ENCODE measurements at regions not wholly inside any gene's neighbourhood (a gene's known extent, or its start where the extent isn't known, plus 50 kb on each side); places are given as distances from the start of the nearest gene placed in this dataset.
"Not testable (repeated sequence)": the region's sequence is repeated elsewhere in the genome, so short reads cannot be mapped to it uniquely, and the experiment has no call there.

DNA sequence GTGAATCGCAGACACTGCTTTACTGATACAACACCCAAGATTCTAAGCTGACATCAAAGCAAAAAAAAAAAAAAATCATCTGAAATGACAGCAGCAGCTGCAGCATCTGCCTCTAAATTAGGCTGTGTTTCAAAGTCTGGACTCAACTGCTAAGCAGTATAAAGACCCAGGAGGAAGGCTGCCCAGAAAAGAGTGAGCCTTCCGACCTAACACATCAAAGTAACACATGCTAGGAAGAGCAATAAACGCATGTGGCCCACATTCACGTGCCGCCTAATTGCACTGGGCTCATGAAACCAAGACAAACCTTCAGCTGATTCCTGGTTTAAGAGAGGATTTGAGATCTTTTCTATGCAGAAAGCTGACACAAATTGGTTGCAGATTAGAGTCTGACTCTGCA, 317.1 kb downstream of the ZIC4 start:
- H3K4me1 ChIP-seq (ENCODE audit: control insufficient read depth in 1 of 2, insufficient read depth in 2 of 2, low read length in 2 of 2) = no peaks in the 10 kb centered on the region
- no peaks in the 10 kb centered on the region for H3K27me3 ChIP-seq (ENCODE audit: insufficient read depth, low read length)
- H3K79me2 ChIP-seq (ENCODE audit: insufficient read depth, low read length) = no peaks in the 10 kb centered on the region
- no peak overlapping the region for H3K27ac ChIP-seq (ENCODE audit: low read depth, low read length)
- no peak overlapping the region for H3K4me2 ChIP-seq (ENCODE audit: low read length)
- H3K36me3 ChIP-seq (ENCODE audit: control insufficient read depth in 1 of 2, insufficient read depth in 2 of 2, low read length in 2 of 2) = no peaks in the 10 kb centered on the region
- H4K20me1 ChIP-seq (ENCODE audit: insufficient read depth) = no peaks in the 10 kb centered on the region
- CTCF ChIA-PET = no interaction called here
- no peaks in the 10 kb centered on the region for H3K9me2 ChIP-seq (ENCODE audit: insufficient read depth)
- POLR2A ChIA-PET = no interaction called here
- ATAC-seq = no peak
- TF ChIP-seq SP1 (IDR thresholded peaks at IDR 0.05; ENCODE audit: low read depth) (no peak), ZNF274 (IDR thresholded peaks at IDR 0.05; ENCODE audit: low read depth, low read length) (no peak), EGR1 (IDR thresholded peaks at IDR 0.05; ENCODE audit: low read depth) (no peak), ZFX (IDR thresholded peaks at IDR 0.05) (no peak), POLR2A (IDR thresholded peaks at IDR 0.05; ENCODE audit: borderline replicate concordance, extremely low read depth, insufficient read depth, insufficient read length) (no peak)
- DNase-seq (ENCODE audit: low read depth, low spot score) = no peak
- no TSS peak for BruUV-seq (replicated peaks)
- H3K9ac ChIP-seq (ENCODE audit: low read length) = no peak overlapping the region
- no peak overlapping the region for H2AFZ ChIP-seq (ENCODE audit: low read depth, low read length, poor library complexity, severe bottlenecking)
- RAD21 ChIA-PET (ENCODE audit: low non-redundant PET in 1 of 2, low total read pairs in 2 of 2, uncharacterized antibody in 2 of 2, unreplicated experiment in 2 of 2) = no interaction called here
- H3K9me3 ChIP-seq (ENCODE audit: control insufficient read depth in 1 of 2, insufficient read depth in 1 of 2, low read depth in 1 of 2, low read length in 2 of 2) = no peaks in the 10 kb centered on the region
- intact Hi-C loops (cut with micrococcal nuclease) = no loop called here
- H3K4me3 ChIP-seq (replicated peaks in 1 of 2; ENCODE audit: low read depth in 1 of 2, low read length in 2 of 2) = no peak overlapping the region

- DNase-seq (ENCODE audit: low read depth, low spot score); H4K20me1 ChIP-seq (ENCODE audit: insufficient read depth); RAD21 ChIA-PET (ENCODE audit: low non-redundant PET in 1 of 2, low total read pairs in 2 of 2, uncharacterized antibody in 2 of 2, unreplicated experiment in 2 of 2); H3K36me3 ChIP-seq (ENCODE audit: control insufficient read depth in 1 of 2, insufficient read depth in 2 of 2, low read length in 2 of 2); H2AFZ ChIP-seq (ENCODE audit: low read depth, low read length, poor library complexity, severe bottlenecking); H3K27ac ChIP-seq (ENCODE audit: low read depth, low read length); H3K9me2 ChIP-seq (ENCODE audit: insufficient read depth); H3K4me2 ChIP-seq (ENCODE audit: low read length); H3K4me3 ChIP-seq (replicated peaks in 1 of 2; ENCODE audit: low read depth in 1 of 2, low read length in 2 of 2); H3K79me2 ChIP-seq (ENCODE audit: insufficient read depth, low read length); ATAC-seq; H3K9me3 ChIP-seq (ENCODE audit: control insufficient read depth in 1 of 2, insufficient read depth in 1 of 2, low read depth in 1 of 2, low read length in 2 of 2); CTCF ChIA-PET; H3K27me3 ChIP-seq (ENCODE audit: insufficient read depth, low read length); BruUV-seq (replicated peaks); H3K9ac ChIP-seq (ENCODE audit: low read length); POLR2A ChIA-PET; H3K4me1 ChIP-seq (ENCODE audit: control insufficient read depth in 1 of 2, insufficient read depth in 2 of 2, low read length in 2 of 2); intact Hi-C loops (cut with micrococcal nuclease): not testable (repeated sequence)
These were observed 346.8 kb downstream of the ZIC4 start for GRCh38 chr3:147059500-147059899.

DNA sequence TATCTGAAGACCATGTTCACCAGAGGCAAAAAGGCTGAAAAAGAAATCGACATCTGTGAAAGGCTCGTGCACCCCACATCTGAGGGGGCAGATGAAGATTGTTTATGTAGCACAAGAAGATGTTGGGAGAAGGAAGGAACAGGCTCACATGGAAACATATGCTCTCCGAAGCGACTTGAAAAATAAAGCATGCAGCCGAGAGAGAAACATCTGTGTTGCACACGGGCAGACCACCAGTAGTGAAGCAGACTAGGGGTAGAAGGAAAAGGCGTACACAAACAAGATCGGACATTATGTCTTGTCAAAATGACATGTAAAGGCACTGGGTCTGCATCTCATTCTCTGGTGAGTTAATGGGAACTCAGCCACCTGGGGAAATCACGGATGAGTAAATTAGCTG, 356.5 kb downstream of the ZIC4 start:
- no peak overlapping the region for H3K4me2 ChIP-seq (ENCODE audit: low read length)
- no peak overlapping the region for H3K27ac ChIP-seq (ENCODE audit: low read depth, low read length)
- ATAC-seq (no peak), DNase-seq (ENCODE audit: low read depth, low spot score) (no peak)
- H3K36me3 ChIP-seq (ENCODE audit: control insufficient read depth in 1 of 2, insufficient read depth in 2 of 2, low read length in 2 of 2) = no peaks in the 10 kb centered on the region
- POLR2A ChIA-PET = no interaction called here
- CTCF ChIA-PET = no interaction called here
- no peaks in the 10 kb centered on the region for H3K9me2 ChIP-seq (ENCODE audit: insufficient read depth)
- RAD21 ChIA-PET (ENCODE audit: low non-redundant PET in 1 of 2, low total read pairs in 2 of 2, uncharacterized antibody in 2 of 2, unreplicated experiment in 2 of 2) = no interaction called here
- H3K4me3 ChIP-seq (replicated peaks in 1 of 2; ENCODE audit: low read depth in 1 of 2, low read length in 2 of 2) = no peak overlapping the region
- no TSS peak for BruUV-seq (replicated peaks)
- H4K20me1 ChIP-seq (ENCODE audit: insufficient read depth) = no peaks in the 10 kb centered on the region
- H3K9ac ChIP-seq (ENCODE audit: low read length) = no peak overlapping the region
- H3K79me2 ChIP-seq (ENCODE audit: insufficient read depth, low read length) = no peaks in the 10 kb centered on the region
- H3K9me3 ChIP-seq (ENCODE audit: control insufficient read depth in 1 of 2, insufficient read depth in 1 of 2, low read depth in 1 of 2, low read length in 2 of 2) = no peaks in the 10 kb centered on the region
- intact Hi-C loops (cut with micrococcal nuclease) = no loop called here
- H3K27me3 ChIP-seq (ENCODE audit: insufficient read depth, low read length) = no peaks in the 10 kb centered on the region
- H2AFZ ChIP-seq (ENCODE audit: low read depth, low read length, poor library complexity, severe bottlenecking) = no peak overlapping the region
- no peaks in the 10 kb centered on the region for H3K4me1 ChIP-seq (ENCODE audit: control insufficient read depth in 1 of 2, insufficient read depth in 2 of 2, low read length in 2 of 2)
- TF ChIP-seq, protein P1, sequence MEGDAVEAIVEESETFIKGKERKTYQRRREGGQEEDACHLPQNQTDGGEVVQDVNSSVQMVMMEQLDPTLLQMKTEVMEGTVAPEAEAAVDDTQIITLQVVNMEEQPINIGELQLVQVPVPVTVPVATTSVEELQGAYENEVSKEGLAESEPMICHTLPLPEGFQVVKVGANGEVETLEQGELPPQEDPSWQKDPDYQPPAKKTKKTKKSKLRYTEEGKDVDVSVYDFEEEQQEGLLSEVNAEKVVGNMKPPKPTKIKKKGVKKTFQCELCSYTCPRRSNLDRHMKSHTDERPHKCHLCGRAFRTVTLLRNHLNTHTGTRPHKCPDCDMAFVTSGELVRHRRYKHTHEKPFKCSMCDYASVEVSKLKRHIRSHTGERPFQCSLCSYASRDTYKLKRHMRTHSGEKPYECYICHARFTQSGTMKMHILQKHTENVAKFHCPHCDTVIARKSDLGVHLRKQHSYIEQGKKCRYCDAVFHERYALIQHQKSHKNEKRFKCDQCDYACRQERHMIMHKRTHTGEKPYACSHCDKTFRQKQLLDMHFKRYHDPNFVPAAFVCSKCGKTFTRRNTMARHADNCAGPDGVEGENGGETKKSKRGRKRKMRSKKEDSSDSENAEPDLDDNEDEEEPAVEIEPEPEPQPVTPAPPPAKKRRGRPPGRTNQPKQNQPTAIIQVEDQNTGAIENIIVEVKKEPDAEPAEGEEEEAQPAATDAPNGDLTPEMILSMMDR (IDR thresholded peaks at IDR 0.05 in 2 of 3, conservative IDR thresholded peaks at IDR 0.05 in 1 of 3; ENCODE audit: borderline replicate concordance in 1 of 3, insufficient read depth in 1 of 3, low read depth in 2 of 3, low read length in 2 of 3) = no peak
- TF ChIP-seq ZFX (IDR thresholded peaks at IDR 0.05) = no peak
- TF ChIP-seq POLR2A (IDR thresholded peaks at IDR 0.05; ENCODE audit: borderline replicate concordance, extremely low read depth, insufficient read depth, insufficient read length) = no peak
- TF ChIP-seq RAD21 (IDR thresholded peaks at IDR 0.05; ENCODE audit: low read depth) = no peak
- TF ChIP-seq SRF (IDR thresholded peaks at IDR 0.05; ENCODE audit: low read depth) = no peak
- no peak for TF ChIP-seq FOSL1 (IDR thresholded peaks at IDR 0.05; ENCODE audit: low read depth)
- no peak for TF ChIP-seq CBX3 (IDR thresholded peaks at IDR 0.05; ENCODE audit: low read depth)
- no peak for TF ChIP-seq YY1 (IDR thresholded peaks at IDR 0.05; ENCODE audit: extremely low read depth, insufficient replicate concordance, low read depth, low read length)
- no peak for TF ChIP-seq ELF1 (IDR thresholded peaks at IDR 0.05; ENCODE audit: borderline replicate concordance, low read depth)
- TF ChIP-seq JUND (IDR thresholded peaks at IDR 0.05) = no peak
- TF ChIP-seq ZNF274 (IDR thresholded peaks at IDR 0.05; ENCODE audit: low read depth, low read length) = no peak
- TF ChIP-seq EGR1 (IDR thresholded peaks at IDR 0.05; ENCODE audit: low read depth) = no peak
- TF ChIP-seq CEBPB (IDR thresholded peaks at IDR 0.05; ENCODE audit: low read depth) = no peak
